HCT116 (cell line): ENCODE measurements at regions not wholly inside any gene's neighbourhood (a gene's known extent, or its start where the extent isn't known, plus 50 kb on each side); places are given as distances from the start of the nearest gene placed in this dataset.

ENCODE experiments used
- ATAC-seq: fragments of 200-7000 bp; cut with Tn5 transposase; 2 replicates; pipeline ENCODE4 v1.9.1; 2020; ENCODE audit warnings: mild to moderate bottlenecking, moderate library complexity
- BruUV-seq: library from RNA; stranded (reverse); fragments of 400-500 nt; replicated peaks from 2 replicates; lab custom pipeline; 2021; lab: Mats Ljungman, UMichigan
- CTCF ChIA-PET: fragments of 300-600 bp; sonication (Branson Sonifier 250); formaldehyde crosslinking; loops from one replicate; lab custom pipeline; 2021; ENCODE audit warnings: antibody characterized with exemption; lab: Charles Lee
- POLR2A ChIA-PET: fragments of 300-600, 350-600 bp; sonication (Branson Sonifier 250); formaldehyde crosslinking; loops from one replicate; lab custom pipeline; 2021; ENCODE audit warnings: antibody characterized with exemption; lab: Charles Lee
- RAD21 ChIA-PET, 2 experiments: fragments of 300-600 bp; sonication (Branson Sonifier 250); formaldehyde crosslinking; loops; one replicate each; lab custom pipeline; 2023; ENCODE audit warnings: low total read pairs in 2 of 2; ENCODE audit not compliant: uncharacterized antibody in 2 of 2, unreplicated experiment in 2 of 2, low non-redundant PET in 1 of 2; lab: Charles Lee
- DNase-seq: peaks from one replicate; pipeline ENCODE4 v3.0.0-alpha.2; 2010; ENCODE audit warnings: low read depth, low spot score
- H2AFZ ChIP-seq: fragments of 200-600 bp; shearing (Covaris generic), sonication (generic); 2 replicates; pipeline ENCODE4 v1.6.1; 2017; ENCODE audit warnings: low read depth, mixed run types, mixed read lengths, antibody characterized with exemption, low read length; ENCODE audit not compliant: poor library complexity, severe bottlenecking
- H3K27ac ChIP-seq: 2 replicates; pipeline ENCODE4 v1.5.1; 2012; ENCODE audit warnings: low read depth, low read length
- H3K27me3 ChIP-seq: fragments of 200-600 bp; sonication (generic); 2 replicates; pipeline ENCODE4 v1.6.1; 2016; ENCODE audit warnings: mixed run types, low read length, mixed read lengths; ENCODE audit not compliant: insufficient read depth
- H3K36me3 ChIP-seq, 2 experiments: fragments of 200-500 bp in 1 of 2; fragments of 200-600 bp in 1 of 2; sonication (Bioruptor generic) in 1 of 2; sonication (generic) in 1 of 2; 2 replicates each; pipeline versions ENCODE4 v1.5.1 to v1.6.1; 2014 to 2016; ENCODE audit warnings: low read length in 2 of 2, inconsistent platforms in 1 of 2, mixed read lengths in 1 of 2, mixed run types in 1 of 2; ENCODE audit not compliant: insufficient read depth in 2 of 2, control insufficient read depth in 1 of 2
- H3K4me1 ChIP-seq, 2 experiments: fragments of 200-600 bp in 1 of 2; sonication (generic) in 1 of 2; 2 replicates each; pipeline versions ENCODE4 v1.5.1 to v1.6.1; 2012 to 2017; ENCODE audit warnings: low read length in 2 of 2, inconsistent platforms in 1 of 2, mild to moderate bottlenecking in 1 of 2, mixed read lengths in 1 of 2, mixed run types in 1 of 2, moderate library complexity in 1 of 2; ENCODE audit not compliant: insufficient read depth in 2 of 2, control insufficient read depth in 1 of 2
- H3K4me2 ChIP-seq: fragments of 200-600 bp; sonication (generic); 2 replicates; pipeline ENCODE4 v1.6.1; 2017; ENCODE audit warnings: mixed run types, low read length, mixed read lengths
- H3K4me3 ChIP-seq, 2 experiments: fragments of 200-600 bp in 1 of 2; sonication (generic) in 1 of 2; replicated peaks in 1 of 2; 2 replicates each; pipeline ENCODE4 v1.5.1; 2011 to 2016; ENCODE audit warnings: low read length in 2 of 2, control low read depth in 1 of 2, low read depth in 1 of 2, mild to moderate bottlenecking in 1 of 2, mixed read lengths in 1 of 2, mixed run types in 1 of 2
- H3K79me2 ChIP-seq: fragments of 200-600 bp; sonication (generic); 2 replicates; pipeline ENCODE4 v1.6.1; 2017; ENCODE audit warnings: mild to moderate bottlenecking, mixed run types, low read length, moderate library complexity, mixed read lengths; ENCODE audit not compliant: insufficient read depth
- H3K9ac ChIP-seq: fragments of 200-600 bp; sonication (generic); 2 replicates; pipeline ENCODE4 v1.6.1; 2016; ENCODE audit warnings: low read length, mixed read lengths
- H3K9me2 ChIP-seq: fragments of 200-600 bp; sonication (generic), shearing (Covaris generic); 2 replicates; pipeline ENCODE4 v1.6.1; 2017; ENCODE audit warnings: mixed run types, mild to moderate bottlenecking, moderate library complexity; ENCODE audit not compliant: insufficient read depth
- H3K9me3 ChIP-seq, 2 experiments: fragments of 200-500 bp in 1 of 2; fragments of 200-600 bp in 1 of 2; sonication (Bioruptor generic) in 1 of 2; sonication (generic) in 1 of 2; 2 replicates each; pipeline ENCODE4 v1.6.1; 2014 to 2017; ENCODE audit warnings: low read length in 2 of 2, mixed read lengths in 2 of 2, inconsistent platforms in 1 of 2, low read depth in 1 of 2, mild to moderate bottlenecking in 1 of 2, mixed run types in 1 of 2, moderate library complexity in 1 of 2; ENCODE audit not compliant: control insufficient read depth in 1 of 2, insufficient read depth in 1 of 2
- H4K20me1 ChIP-seq: fragments of 200-600 bp; sonication (generic), shearing (Covaris generic); 2 replicates; pipeline ENCODE4 v1.6.1; 2017; ENCODE audit warnings: mixed run types, mild to moderate bottlenecking, moderate library complexity; ENCODE audit not compliant: insufficient read depth
- ATF3 ChIP-seq: IDR thresholded peaks from 2 replicates; pipeline ENCODE4 v1.6.1; 2012
- CEBPB ChIP-seq: IDR thresholded peaks from 2 replicates; pipeline ENCODE4 v1.6.1; 2012; ENCODE audit warnings: low read depth
- FOSL1 ChIP-seq: IDR thresholded peaks from 2 replicates; pipeline ENCODE4 v1.6.1; 2012; ENCODE audit warnings: low read depth
- ZFX ChIP-seq: fragments of 450-650 bp; IDR thresholded peaks from 2 replicates; pipeline ENCODE4 v1.6.1; 2017
- intact Hi-C: fragments of 100-400 bp; cut with micrococcal nuclease; formaldehyde crosslinking; loops from 2 replicates; pipeline ENCODE4 v1.10.0; 2022
- TF ChIP-seq, protein P1 (sequence below): IDR thresholded peaks from 2 replicates; pipeline ENCODE4 v1.6.1; 2011; ENCODE audit warnings: mild to moderate bottlenecking, low read length, moderate library complexity; ENCODE audit not compliant: insufficient replicate concordance; ENCODE audit errors: extremely low read depth

DNA sequence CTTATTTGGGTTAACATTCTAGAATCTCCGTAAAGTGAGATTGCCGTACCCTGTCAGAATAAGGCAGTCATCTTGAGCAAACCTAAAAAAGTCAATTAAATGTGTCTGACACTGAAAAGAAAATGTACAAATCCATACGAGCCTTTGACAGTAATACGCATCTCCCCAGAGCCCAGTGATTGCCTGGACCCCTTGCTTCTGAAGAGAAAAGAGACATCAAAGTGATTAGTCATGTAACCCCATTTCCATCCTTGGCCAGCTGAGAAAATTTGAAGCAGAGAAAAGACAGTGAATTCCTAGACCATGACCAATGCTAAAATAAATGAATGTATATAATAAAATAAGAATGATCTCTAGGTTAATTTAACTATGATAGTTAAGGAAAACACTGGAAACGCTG lies 1499.4 kb downstream of the SUCLG1 start:
- RAD21 ChIA-PET, result no interaction called here
- no TSS peak for BruUV-seq

GRCh38 chr2:82954868-82955267 lies 1504.2 kb downstream of the SUCLG1 start:
- ChIA-PET POLR2A (no interaction called here), CTCF (no interaction called here)
- H3K9ac ChIP-seq, result no peak overlapping the region

More for the DNA sequence above, 1499.4 kb downstream of the SUCLG1 start:
- H3K4me3 ChIP-seq, result no peak overlapping the region
- no peak for TF ChIP-seq FOSL1
- no peak for TF ChIP-seq ZFX
- TF ChIP-seq, protein P1, sequence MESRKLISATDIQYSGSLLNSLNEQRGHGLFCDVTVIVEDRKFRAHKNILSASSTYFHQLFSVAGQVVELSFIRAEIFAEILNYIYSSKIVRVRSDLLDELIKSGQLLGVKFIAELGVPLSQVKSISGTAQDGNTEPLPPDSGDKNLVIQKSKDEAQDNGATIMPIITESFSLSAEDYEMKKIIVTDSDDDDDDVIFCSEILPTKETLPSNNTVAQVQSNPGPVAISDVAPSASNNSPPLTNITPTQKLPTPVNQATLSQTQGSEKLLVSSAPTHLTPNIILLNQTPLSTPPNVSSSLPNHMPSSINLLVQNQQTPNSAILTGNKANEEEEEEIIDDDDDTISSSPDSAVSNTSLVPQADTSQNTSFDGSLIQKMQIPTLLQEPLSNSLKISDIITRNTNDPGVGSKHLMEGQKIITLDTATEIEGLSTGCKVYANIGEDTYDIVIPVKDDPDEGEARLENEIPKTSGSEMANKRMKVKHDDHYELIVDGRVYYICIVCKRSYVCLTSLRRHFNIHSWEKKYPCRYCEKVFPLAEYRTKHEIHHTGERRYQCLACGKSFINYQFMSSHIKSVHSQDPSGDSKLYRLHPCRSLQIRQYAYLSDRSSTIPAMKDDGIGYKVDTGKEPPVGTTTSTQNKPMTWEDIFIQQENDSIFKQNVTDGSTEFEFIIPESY, result no peak
- no peak for TF ChIP-seq CEBPB
- TF ChIP-seq, all 23 proteins: peak for 0
- no peaks in the 10 kb centered on the region; a peak in 1 of 4 replicates for H3K9me3 ChIP-seq
- no peaks in the 10 kb centered on the region for H4K20me1 ChIP-seq
- H3K9ac ChIP-seq, result no peak overlapping the region
- no peaks in the 10 kb centered on the region for H3K27me3 ChIP-seq
- H3K79me2 ChIP-seq, result no peaks in the 10 kb centered on the region
- no peaks in the 10 kb centered on the region for H3K4me1 ChIP-seq
- POLR2A ChIA-PET, result no interaction called here
- intact Hi-C loops, result no loop called here
- H3K36me3 ChIP-seq, result no peaks in the 10 kb centered on the region
- no peak overlapping the region for H3K27ac ChIP-seq
- H3K4me2 ChIP-seq, result no peak overlapping the region
- no peak overlapping the region for H2AFZ ChIP-seq
- CTCF ChIA-PET, result no interaction called here
- no peaks in the 10 kb centered on the region for H3K9me2 ChIP-seq
- no peak for DNase-seq
- ATAC-seq, result no peak

More at GRCh38 chr2:82954868-82955267, 1504.2 kb downstream of the SUCLG1 start:
- no peaks in the 10 kb centered on the region for H3K4me1 ChIP-seq
- H3K79me2 ChIP-seq, result no peaks in the 10 kb centered on the region
- H4K20me1 ChIP-seq, result no peaks in the 10 kb centered on the region
- BruUV-seq, result no TSS peak
- intact Hi-C loops, result no loop called here
- H2AFZ ChIP-seq, result no peak overlapping the region
- ATAC-seq, result no peak
- H3K4me3 ChIP-seq, result no peak overlapping the region
- TF ChIP-seq CEBPB (no peak), ATF3 (no peak)
- TF ChIP-seq, all 23 proteins: peak for 0
- no peaks in the 10 kb centered on the region for H3K27me3 ChIP-seq
- no peaks in the 10 kb centered on the region for H3K36me3 ChIP-seq
- no peaks in the 10 kb centered on the region for H3K9me3 ChIP-seq
- no peak overlapping the region for H3K4me2 ChIP-seq
- RAD21 ChIA-PET, result no interaction called here
- no peaks in the 10 kb centered on the region for H3K9me2 ChIP-seq
- H3K27ac ChIP-seq, result no peak overlapping the region
- no peak for DNase-seq
